Fibroblast of skin of right quadriceps (primary cell): ENCODE measurements at regions not wholly inside any gene's neighbourhood (a gene's known extent, or its start where the extent isn't known, plus 50 kb on each side); places are given as distances from the start of the nearest gene placed in this dataset.
A peak's percentile ranks its signal among the peaks of the same experiment; 100 is the strongest.
"Not testable (repeated sequence)": the region's sequence is repeated elsewhere in the genome, so short reads cannot be mapped to it uniquely, and the experiment has no call there.

Experiments used
- DNase-seq: peaks from one replicate; pipeline ENCODE4 v3.0.0-alpha.2; 2013

DNA sequence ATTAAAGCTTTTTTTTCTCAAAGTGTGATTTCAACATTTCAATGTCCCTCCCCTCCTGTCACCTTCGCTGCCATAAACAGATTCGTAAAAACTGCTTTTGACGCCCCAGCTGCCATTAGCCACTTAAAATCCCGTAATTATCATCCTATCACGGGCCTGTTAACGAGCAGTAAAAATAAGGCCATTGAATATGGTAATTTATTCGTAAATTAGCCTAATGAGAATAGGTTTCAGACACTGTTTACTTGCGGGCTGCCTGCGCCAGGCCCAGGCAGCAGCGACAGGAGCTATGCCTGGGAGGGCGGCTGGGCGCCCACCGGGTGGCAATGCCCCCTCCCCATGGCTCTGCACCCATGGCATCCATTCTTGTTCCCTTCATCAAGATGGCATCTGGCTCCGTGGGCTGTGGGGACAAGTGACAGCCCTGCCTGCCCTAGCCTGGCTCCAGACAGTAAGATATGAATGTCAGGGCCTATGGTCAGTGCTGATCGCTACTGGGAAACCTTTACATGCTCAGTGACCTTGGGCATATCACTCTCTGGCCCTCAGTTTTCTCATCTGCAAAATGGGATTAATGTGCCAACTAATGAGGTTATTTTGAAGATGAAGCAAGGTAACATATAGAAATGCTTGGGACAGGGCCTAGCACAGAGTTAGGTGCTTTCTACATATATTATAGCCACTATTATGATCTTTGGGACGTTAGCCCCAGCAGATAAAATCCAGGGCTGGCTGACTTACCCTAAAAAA is 500.8 kb downstream of the MN1 start:
- DNase-seq = no peak

DNA sequence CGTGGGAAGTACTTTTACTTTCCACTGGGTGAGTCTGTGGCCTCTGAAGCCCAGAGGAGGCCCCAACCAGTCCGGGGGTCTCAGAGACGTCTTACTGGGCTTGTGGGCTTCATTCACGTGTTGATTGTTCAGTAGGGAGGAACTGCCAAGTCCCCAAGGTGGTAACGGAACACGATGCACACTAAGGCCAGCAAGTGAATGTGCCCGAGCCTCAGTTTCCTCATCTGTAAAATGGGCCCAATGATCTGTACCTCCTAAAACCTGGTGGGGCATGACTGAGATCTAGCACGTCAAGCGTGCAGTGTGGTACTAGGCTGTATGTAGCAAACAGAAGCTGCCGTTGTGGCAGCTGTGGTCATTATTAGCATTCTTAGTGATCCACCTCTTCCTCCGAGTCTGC is 499.1 kb downstream of the MN1 start:
- no peak for DNase-seq

DNA sequence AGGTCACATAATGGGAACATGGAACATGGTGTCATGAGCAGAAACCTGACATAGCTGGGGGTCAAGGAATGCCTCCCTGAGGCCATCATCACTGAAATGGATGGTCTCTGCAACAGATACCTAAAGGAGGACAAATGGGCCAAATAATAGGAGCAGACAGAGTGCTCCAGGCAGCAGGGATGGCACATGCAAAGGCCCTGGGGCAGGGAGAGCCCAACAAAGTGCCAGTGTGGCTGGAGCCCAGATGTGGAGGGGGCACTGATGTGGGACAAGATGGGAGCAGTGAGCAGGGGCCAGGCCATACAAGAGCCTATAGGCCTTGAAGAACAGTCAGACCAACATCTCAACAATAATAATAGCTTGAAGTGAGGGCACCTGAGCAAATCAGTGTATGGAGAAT is 497.8 kb downstream of the MN1 start:
- DNase-seq = no peak

DNA sequence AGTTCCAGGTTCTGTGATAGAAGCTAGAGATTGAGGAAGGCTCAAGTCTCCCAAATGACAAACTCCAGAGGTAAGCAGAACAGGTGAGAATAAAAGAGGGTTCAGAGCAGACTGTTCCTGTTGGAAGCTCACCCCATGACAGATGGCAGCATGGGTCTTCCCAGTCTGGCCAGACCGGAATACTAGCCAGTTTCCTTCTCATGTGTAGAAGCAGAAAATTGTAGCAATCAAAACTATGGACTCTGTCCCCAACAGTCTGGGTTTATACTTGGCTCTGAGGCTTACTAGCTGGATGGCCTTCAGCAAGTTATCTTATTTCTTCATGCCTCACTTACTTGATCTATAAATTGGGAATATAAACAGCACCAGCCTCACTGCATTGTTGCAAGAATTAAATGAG is 494.8 kb downstream of the MN1 start:
- DNase-seq = no peak

DNA sequence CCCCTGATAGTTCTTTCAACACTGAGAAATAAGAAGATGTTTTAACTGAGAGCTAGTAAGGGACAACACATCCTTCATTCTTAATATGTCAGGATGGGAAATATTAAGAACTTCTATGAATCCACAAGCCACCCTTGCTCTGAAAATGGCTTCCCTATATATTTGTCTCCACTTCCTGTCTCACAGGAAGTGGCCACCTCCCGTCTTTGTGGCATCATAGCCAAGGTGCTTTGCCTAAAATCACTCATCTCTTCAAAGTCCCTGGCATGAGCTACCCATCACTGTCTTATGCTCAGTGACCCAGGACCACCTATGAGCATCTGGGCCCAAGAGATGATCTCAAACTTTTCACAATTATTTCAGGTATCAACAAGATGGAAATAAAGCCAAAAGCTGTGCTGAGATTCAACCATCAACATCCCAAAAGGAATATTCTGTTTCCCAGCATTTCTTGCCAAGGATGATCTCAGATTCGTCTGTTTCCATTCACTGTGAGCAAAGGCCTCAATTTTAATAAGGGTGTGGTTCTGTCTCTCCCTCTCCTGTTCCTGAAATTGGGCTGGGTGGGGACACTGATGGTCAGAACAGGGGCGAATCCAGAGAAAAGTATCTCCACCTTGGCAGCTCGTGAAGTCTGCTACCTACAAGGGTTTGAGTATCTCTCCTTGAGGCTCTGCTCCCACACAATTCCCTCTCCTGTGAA is 493.9 kb downstream of the MN1 start:
- no peak for DNase-seq

DNA sequence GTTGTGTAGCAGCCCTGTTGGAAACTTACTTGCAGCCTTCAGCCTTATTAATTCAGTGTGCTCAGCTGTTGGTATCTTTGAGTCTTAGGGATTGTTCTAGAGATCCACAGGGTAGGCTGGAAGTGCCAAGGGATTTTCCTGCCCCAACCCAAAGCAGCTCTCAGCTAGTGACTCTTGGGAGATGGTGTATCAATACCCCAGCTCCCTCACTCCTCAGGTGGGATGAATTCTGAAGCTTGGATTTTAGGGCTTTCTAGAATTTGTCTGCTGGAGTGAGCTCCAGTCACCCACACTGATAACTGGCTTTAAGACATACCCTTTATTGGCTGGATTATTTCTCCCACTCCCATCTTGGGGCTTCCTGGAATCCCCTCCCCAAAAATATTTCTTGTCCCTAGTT is 493.0 kb downstream of the MN1 start:
- DNase-seq = no peak

DNA sequence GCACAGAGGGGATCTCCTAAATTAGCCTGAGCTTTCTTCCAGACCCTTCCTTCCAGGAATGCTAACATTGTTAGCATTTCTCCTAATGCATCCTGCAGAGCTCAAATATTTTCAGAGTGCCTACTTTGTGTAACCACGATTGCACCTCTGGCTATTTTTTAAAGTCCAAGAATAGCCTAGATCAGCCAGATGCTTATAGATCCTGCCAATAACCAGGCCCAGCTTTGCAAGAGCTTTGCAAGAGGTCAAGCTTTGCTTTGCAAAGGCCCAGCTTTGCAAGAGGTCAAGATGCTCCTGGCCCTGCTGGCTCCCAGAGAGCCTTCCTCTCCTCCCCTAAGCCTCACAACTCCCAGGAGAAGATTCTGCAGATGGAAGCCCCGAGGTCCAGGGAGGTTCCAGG is 491.9 kb downstream of the MN1 start:
- DNase-seq = no peak

DNA sequence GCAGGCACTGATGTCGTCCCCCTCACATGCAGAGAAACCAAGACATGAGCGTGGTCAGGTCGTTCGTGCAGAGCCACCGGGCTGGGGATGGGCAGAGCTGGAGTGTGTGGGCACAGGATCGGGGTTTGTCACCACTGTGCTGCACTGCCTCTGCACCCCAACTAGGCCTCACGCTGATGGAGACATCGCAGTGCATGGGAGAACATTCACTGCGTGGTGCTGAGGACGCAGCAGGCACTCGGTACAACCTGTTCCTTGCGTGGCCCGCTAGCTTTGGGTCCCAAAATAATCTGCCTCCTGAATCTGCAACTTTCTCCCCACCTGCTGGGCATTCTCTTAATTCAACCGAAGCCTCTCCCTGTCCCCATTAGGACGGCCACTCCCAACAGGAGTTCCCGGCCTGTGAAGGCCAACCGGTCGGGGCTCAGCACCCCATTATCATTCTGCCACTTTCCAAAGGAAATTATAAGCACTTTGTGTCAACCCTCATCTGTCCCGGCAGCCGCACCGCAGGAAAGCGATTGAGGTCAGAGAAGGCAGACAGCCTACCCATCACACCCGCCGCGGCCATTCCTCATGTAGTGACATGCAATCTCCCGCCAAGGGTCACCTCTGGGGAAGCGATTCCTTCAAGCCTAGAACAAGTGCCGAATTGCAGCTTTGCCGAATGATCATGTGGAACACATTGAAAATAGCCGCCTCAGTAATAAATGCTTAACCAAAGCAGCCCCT is 490.4 kb downstream of the MN1 start:
- no peak for DNase-seq

DNA sequence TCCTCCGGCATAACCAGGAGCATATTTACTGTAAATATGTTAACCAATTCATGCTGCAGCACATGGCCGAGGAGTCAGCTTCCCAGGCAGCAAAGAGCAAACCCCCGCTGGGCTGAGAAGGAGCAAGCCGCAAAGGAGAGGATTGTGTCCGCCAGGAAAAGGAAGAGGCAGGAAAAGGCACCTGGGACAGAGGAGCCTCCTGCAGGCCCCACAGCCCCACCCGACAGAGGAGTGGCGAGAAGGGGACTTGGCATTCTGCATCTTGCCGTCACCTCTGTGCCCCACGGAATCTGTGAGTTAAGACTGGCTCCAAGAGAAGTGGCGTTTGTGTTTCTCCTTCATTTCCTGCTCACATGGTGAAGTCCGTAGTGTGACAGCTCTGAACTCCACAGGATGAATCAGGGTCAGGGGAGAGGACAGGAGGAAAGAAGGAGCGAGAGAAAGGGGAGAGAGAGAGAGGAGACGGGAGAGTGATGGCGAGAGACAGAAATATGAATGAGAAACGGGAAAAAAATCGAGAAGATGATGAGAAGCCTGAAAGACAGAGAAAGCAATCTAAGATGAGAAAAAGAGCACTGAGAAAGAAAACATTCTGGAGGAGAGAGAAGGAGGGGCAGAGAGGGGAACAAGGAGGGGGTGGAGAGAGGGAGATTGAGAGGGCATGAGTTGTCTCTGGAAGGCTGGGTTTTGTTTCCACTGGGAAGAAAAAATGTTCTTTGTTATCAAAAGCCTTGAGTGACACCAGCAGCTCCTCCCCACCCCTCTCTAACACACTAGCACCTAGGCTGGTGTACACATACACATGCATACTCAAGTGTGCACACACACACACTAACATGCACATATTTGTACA is 489.6 kb downstream of the MN1 start:
- DNase-seq = peak; percentile 29

DNA sequence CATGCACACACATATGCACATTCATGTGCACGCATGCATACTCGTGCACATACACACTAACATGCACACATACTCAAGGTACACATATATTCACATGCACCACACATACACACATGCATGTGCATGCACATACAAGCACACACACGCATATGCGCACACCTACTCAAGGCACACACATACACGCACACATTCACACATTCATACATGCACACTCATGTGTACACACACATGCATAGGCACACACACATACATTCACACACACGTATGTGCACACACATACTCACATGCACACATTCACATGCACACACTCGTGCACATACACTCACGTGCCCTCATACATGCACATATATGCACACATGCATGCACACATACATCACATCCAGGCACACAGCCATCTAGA is 489.0 kb downstream of the MN1 start:
- no peak for DNase-seq

DNA sequence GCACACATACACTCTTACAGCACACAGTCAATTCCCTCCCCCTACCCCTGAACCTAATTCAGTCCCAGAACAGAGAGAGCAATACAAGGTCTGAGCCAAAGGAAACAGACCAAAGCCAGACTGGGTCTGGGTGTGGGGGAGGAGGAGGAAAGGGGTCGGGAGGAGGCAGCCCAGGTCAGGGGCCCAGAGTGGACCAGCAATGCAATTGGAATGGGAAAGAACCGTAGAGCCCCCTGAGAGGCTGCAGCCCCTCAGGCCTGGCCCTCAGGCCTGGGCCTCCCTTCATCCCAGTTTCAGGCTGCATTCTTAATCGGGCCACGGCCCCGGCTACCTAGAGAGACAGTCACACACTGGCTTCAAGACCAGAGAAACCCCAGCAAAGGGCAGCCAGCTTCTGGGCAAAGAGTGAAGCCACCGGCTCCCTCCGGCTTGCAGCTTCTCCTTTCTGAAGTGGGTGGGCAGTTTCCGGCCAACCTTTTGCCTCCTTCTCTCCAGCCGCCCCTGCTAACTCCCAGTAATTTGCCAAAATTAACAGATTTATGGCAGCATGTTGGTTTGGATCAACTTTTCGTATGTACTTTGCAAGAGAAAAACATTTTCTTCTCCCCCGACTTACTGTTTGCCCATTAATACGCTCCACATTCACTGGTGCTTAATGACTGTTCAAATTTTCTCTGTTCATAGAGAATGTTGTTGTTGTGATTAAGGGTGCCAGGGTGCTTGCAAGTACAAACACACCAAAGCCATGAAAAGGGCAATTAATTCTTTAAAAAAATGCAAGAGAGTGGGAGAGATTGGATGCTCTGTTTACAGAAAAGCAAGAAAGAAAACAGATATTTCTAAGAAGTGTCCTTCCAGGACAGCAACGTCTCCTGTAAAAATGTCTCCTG is 488.3 kb downstream of the MN1 start:
- DNase-seq = no peak

DNA sequence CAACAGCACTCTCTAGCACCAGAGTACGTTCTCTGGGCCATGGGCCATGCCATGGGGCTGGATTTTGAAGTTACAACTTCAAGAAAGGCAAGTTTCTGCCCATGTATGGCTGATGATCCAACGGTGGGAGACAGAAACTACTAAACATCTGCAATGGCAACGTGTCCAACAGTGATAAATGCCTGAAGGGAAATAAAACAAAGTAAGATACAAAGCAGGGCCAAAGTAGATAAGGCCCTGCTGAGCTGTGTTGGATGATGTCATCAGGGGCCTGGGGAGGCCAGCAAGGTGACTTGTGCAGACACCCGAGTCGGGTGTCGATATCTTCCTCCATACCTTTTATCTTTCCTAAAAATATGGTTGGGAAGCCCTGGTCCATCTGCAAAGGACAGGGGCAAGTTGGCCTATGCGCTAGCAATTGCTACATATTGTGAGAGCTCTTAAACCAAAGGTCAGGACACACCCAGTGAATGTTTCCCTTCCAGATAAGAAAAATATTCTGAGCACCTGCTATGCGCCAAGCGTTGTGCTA is 487.2 kb downstream of the MN1 start:
- DNase-seq = no peak

DNA sequence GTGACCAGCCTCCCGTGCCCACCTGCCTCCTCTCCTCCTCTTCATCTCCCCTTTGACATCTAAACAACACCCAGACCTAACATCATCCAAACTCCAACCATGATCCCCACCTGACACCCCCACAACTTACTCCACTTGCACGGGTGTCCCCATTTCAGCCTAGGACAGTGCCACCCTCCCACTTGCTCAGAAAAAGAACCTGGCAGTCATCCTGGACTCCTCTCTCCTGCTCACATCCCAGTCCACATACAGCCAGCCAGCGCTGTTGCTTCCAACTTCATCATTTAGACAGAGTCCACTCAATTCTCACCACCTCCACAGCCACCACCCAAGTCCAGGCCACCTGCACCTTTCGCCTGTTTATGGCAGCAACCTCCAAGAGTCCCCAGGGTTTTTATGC is 485.7 kb downstream of the MN1 start:
- DNase-seq = no peak

DNA sequence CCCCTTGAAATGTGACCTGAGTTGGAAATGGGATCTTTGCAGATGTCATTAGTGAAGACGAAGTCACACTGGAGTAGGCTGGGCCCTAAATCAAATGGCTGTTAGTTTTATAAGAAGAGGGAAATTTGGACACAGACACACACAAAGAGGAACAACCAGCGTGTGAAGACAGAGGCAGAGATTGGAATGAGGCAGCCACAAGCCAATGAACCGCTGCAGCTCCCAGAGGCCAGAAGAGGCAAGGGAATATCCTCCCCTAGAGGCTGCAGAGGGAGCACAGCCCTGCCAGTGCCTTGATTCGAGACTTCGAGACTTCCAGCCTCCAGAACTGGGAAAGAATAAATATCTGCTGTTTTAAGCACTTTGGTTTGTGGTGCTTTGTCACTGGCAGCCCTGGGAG is 484.5 kb downstream of the MN1 start:
- peak; percentile 52 for DNase-seq

DNA sequence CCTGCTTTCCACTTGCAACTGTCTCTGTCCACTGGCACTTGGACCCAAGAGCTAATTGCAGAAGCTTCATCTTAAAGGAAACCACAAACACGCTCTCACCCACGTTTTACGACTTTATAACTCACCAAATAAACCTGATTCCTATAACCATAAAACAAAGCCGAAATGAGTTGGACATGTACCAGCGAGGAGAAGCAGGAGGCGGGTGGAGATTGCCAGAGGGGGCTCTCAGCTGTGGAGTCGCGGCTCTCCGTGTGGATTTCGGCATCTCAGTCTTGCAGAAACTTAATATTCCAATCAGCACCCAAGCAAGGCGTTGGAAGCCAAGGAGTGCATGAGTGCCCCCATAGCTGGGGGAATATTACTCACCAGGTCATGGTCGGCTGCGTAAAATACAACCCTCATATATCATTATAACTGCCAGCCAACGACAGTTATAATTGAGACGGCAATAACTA is 483.6 kb downstream of the MN1 start:
- peak; percentile 93 for DNase-seq

DNA sequence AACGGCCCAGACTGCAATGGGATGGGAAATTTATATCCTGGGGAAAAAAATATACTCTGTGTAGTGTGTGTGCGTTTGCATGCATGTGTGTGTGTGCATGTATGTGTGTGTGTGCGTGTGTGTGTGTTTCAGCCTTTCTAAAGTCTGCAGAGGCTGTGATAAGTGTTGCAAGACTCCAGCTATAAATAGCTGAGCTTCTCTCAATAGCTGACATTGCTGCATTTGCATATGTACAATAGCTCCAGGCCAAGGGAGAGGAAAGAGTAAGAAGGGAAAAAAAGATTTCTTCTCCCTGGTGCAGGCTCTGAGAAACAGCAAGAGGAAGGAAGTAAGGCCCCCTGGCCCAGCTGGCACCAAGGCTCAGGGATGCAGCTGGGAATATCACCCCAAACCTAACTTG is 483.0 kb downstream of the MN1 start:
- peak; percentile 95 for DNase-seq

DNA sequence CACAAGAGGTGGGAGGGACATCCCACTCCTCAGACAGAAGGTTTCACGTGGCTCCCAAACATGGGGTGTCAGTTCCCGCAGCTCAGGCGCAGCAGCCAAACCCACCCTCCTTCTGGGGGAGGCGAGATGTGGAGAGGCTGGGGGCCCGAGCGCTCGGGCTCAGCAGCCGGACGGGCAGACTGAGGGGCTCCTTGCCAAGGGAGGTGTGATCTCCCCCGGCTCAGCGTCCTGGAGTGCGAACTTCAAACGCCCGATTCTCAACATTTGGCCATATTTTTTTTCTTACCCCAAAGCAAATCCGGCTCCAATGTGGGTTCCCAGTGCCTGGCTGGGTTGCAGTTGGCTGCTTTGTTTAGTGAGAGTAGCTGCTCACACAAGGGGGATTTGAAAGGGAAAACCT is 477.9 kb downstream of the MN1 start:
- no peak for DNase-seq

DNA sequence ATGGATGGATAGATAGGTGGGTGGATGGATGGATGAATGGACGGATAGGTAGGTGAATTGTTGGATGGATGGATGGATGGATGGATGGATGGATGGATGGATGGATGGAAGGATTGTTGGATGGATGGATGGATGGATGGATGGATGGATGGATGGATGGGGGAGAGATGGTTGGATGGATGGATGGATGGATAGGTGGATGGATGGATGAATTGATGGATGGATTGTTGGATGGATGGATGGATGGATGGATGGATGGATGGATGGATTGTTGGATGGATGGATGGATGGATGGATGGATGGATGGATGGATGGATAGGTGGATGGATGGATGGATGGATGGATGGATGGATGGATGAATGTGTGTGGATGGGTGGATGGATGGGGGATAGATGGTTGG is 476.6 kb downstream of the MN1 start:
- DNase-seq = not testable (repeated sequence)

DNA sequence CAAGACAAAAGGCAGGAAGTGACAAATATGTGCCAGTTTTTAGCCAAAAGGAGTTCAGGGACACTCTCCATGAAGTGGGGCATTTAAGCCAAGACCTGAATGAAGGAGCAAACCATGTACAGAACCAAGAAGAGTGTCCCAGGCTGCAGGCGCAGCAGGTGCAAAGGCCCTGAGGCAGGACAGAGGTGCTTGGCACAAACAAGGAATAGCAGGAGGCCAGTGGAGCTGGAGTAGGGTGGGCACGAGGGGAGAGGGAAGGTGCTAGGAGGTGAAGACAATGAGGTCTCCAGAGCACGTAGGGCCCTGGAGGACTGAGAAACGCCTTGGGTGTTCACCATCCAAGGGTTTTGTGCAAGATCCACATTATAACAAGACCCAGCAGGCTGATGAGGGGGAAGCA is 474.1 kb downstream of the MN1 start:
- DNase-seq = no peak

DNA sequence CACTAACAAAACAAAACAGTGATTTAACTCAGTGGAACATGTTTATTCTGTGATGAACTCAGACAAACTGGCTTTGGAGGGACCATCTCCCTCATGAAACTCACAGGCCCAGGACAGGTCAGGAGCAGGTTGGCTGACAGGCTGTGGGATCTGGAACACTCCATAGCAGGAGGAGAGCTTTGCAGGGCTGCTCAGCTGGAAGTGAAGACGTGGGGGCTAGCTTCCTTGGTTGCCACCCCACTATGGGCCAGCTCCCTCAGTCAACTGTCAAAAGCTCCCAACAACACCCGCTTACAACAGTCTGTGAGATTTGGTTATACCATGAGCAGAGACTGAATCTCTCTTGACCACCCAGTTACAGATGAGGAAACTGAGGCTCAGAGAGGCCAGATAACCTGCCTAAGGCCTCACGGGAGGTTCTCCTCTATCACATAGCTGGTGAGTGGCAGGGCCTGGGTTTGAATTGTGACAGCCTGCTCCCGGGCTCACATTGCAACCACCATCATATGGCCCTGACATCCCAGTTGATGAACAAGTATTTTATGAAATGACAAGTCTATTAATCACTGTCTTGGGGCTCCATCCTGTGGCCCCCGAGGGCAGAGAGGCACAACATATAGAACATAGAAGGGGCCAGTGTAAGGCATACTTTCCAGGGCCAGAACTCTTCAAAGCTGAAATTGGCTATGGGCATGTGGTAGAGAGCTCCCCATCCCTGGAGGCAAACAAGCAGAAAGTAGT is 473.4 kb downstream of the MN1 start:
- no peak for DNase-seq
